ENCODE measurements at regions not wholly inside any gene's neighbourhood (a gene's known extent, or its start where the extent isn't known, plus 50 kb on each side); places are given as distances from the start of the nearest gene placed in this dataset.

- TF ChIP-seq CTCF (IDR thresholded peaks at IDR 0.05) (no peak), POLR2A (IDR thresholded peaks at IDR 0.05) (no peak)
These were observed 233.0 kb upstream of the CLNK start for GRCh38 chr4:10917566-10917965.
